K562 (cell line): ENCODE measurements at regions not wholly inside any gene's neighbourhood (a gene's known extent, or its start where the extent isn't known, plus 50 kb on each side); places are given as distances from the start of the nearest gene placed in this dataset.

Experiments used
- ATAC-seq: fragments of 200-7000 bp; cut with Tn5 transposase; 3 replicates; pipeline ENCODE4 v1.9.1; 2020; ENCODE audit warnings: moderate library complexity
- BruUV-seq: library from RNA; stranded (reverse); fragments of 400-500 nt; replicated peaks from 2 replicates; lab custom pipeline; 2021; lab: Mats Ljungman, UMichigan
- CTCF ChIA-PET: fragments of 300-600 bp; formaldehyde crosslinking; extraction: SDS; loops from one replicate; lab custom pipeline; 2021; ENCODE audit warnings: low intra/inter-chr PET ratio; lab: Yijun Ruan, JAX
- POLR2A ChIA-PET: fragments of 300-600, 350-650 bp; sonication (Branson Sonifier 250); formaldehyde crosslinking; extraction: SDS; loops from one replicate; lab custom pipeline; 2021; ENCODE audit warnings: antibody characterized with exemption, inconsistent platforms; lab: Yijun Ruan, JAX
- DNase-seq, 4 experiments: peaks; one replicate each; pipeline versions ENCODE4 v3.0.0 to v3.0.0-alpha.2; 2011 to 2018; ENCODE audit warnings: low spot score in 3 of 4, mixed read lengths in 3 of 4; ENCODE audit errors: extremely low read depth in 1 of 4
- FAIRE-seq: peaks from 2 replicates; lab custom pipeline; 2011; peaks lifted over from hg19 to GRCh38; lab: Jason Lieb, UNC
- H2AFZ ChIP-seq: 2 replicates; pipeline ENCODE4 v1.6.0; 2011; ENCODE audit warnings: low read depth, low read length, control low read depth, inconsistent platforms
- H3K27ac ChIP-seq: fragments of 200-600 bp; 3 replicates; pipeline ENCODE4 v1.8.0; 2011; ENCODE audit warnings: low read depth, mild to moderate bottlenecking, control low read depth, inconsistent platforms, low read length, moderate library complexity, mixed read lengths; ENCODE audit errors: extremely low read depth
- H3K27me3 ChIP-seq, 2 experiments: fragments of 300-600 bp in 1 of 2; 2 replicates in 1 of 2; 3 replicates in 1 of 2; pipeline versions ENCODE4 v1.6.0 to v1.8.0; 2011; ENCODE audit warnings: inconsistent platforms in 2 of 2, low read length in 2 of 2, mild to moderate bottlenecking in 1 of 2, mixed read lengths in 1 of 2, moderate library complexity in 1 of 2; ENCODE audit not compliant: control insufficient read depth in 2 of 2, insufficient read depth in 2 of 2
- H3K36me3 ChIP-seq: fragments of 300-600 bp; 3 replicates; pipeline ENCODE4 v1.8.0; 2011; ENCODE audit warnings: mild to moderate bottlenecking, low read length, inconsistent platforms; ENCODE audit not compliant: control insufficient read depth, insufficient read depth
- H3K4me1 ChIP-seq, 2 experiments: fragments of 200-600 bp in 1 of 2; replicated peaks in 1 of 2; 2 replicates in 1 of 2; 3 replicates in 1 of 2; pipeline versions ENCODE4 v1.5.1 to v1.8.0; 2011; ENCODE audit warnings: inconsistent platforms in 2 of 2, low read length in 2 of 2, mild to moderate bottlenecking in 1 of 2, mixed read lengths in 1 of 2, moderate library complexity in 1 of 2; ENCODE audit not compliant: control insufficient read depth in 2 of 2, insufficient read depth in 2 of 2
- H3K4me2 ChIP-seq: 2 replicates; pipeline ENCODE4 v1.6.1; 2011; ENCODE audit warnings: low read length, control low read depth, inconsistent platforms, mixed read lengths; ENCODE audit not compliant: insufficient read depth
- H3K4me3 ChIP-seq: fragments of 200-600 bp; sonication (generic), shearing (Covaris generic); 2 replicates; pipeline ENCODE4 v1.5.1; 2016; ENCODE audit warnings: control low read depth, inconsistent platforms
- H3K79me2 ChIP-seq: fragments of 200-600 bp; 3 replicates; pipeline ENCODE4 v1.8.0; 2011; ENCODE audit warnings: low read length, inconsistent platforms; ENCODE audit not compliant: control insufficient read depth, insufficient read depth
- H3K9ac ChIP-seq, 2 experiments: 2 replicates each; pipeline versions ENCODE4 v1.6.0 to v1.6.1; 2011; ENCODE audit warnings: low read depth in 2 of 2, low read length in 2 of 2, control low read depth in 1 of 2, inconsistent platforms in 1 of 2, mild to moderate bottlenecking in 1 of 2, mixed read lengths in 1 of 2; ENCODE audit not compliant: insufficient read depth in 1 of 2
- H3K9me1 ChIP-seq: one replicate; pipeline ENCODE4 v1.6.0; 2011; ENCODE audit warnings: inconsistent platforms, mild to moderate bottlenecking, low read length, moderate library complexity; ENCODE audit not compliant: control insufficient read depth, insufficient read depth
- H3K9me3 ChIP-seq: replicated peaks from 2 replicates; pipeline ENCODE4 v1.5.1; 2011; ENCODE audit warnings: low read depth, low read length, inconsistent platforms; ENCODE audit not compliant: control insufficient read depth, insufficient read depth
- H4K20me1 ChIP-seq: replicated peaks from 2 replicates; pipeline ENCODE4 v1.6.1; 2011; ENCODE audit warnings: low read length, inconsistent platforms, mixed read lengths; ENCODE audit not compliant: control insufficient read depth, insufficient read depth
- CSDE1 ChIP-seq, 2 experiments: fragments of 450-650 bp; IDR thresholded peaks; 2 replicates each; pipeline ENCODE4 v1.6.1; 2016; ENCODE audit warnings: mild to moderate bottlenecking in 1 of 2
- ILK ChIP-seq: fragments of 450-650 bp; IDR thresholded peaks from 2 replicates; pipeline ENCODE4 v1.6.1; 2016; ENCODE audit warnings: missing genetic modification characterization, low read depth, mild to moderate bottlenecking, missing compliant biosample characterization, moderate library complexity, borderline replicate concordance
- NEUROD1 ChIP-seq: fragments of 150-350 bp; IDR thresholded peaks from 2 replicates; pipeline ENCODE4 v1.6.1; 2014; ENCODE audit warnings: borderline replicate concordance, low read length, low read depth; ENCODE audit not compliant: partially characterized antibody
- NFIC ChIP-seq: fragments of 450-650 bp; IDR thresholded peaks from 2 replicates; pipeline ENCODE4 v1.6.1; 2017; ENCODE audit warnings: mild to moderate bottlenecking, inconsistent platforms
- PHTF2 ChIP-seq: fragments of 250-450 bp; sonication (Bioruptor Pico); IDR thresholded peaks from 2 replicates; pipeline ENCODE4 v1.5.0; 2021; ENCODE audit warnings: mild to moderate bottlenecking
- POLR3G ChIP-seq: IDR thresholded peaks from 2 replicates; pipeline ENCODE4 v1.6.1; 2011; ENCODE audit not compliant: insufficient read length, insufficient replicate concordance; ENCODE audit errors: extremely low read depth
- RBM25 ChIP-seq: fragments of 200-400 bp; formaldehyde crosslinking; IDR thresholded peaks from 2 replicates; pipeline ENCODE4 v1.6.1; 2018; ENCODE audit warnings: low read length, low read depth, moderate library complexity; ENCODE audit not compliant: severe bottlenecking
- SNAPC5 ChIP-seq: fragments of 250-450 bp; sonication (Bioruptor Pico); IDR thresholded peaks from 2 replicates; pipeline ENCODE4 v1.8.0; 2021; ENCODE audit warnings: moderate library complexity, mild to moderate bottlenecking, inconsistent platforms
- U2AF1 ChIP-seq: fragments of 200-400 bp; formaldehyde crosslinking; optimal IDR thresholded peaks from 2 replicates; pipeline ENCODE3; 2017; ENCODE audit warnings: mild to moderate bottlenecking, low read depth, low read length, moderate library complexity
- ZNF780A ChIP-seq: fragments of 250-450 bp; sonication (Bioruptor Pico); IDR thresholded peaks from 2 replicates; pipeline ENCODE4 v1.5.0; 2021; ENCODE audit warnings: mild to moderate bottlenecking
- WGBS: fragments of 100-300 bp; shearing (Covaris generic); methylation state at CpG from one replicate; pipeline ENCODE4 v1.1.6; 2016; ENCODE audit warnings: low coverage, mixed read lengths; ENCODE audit not compliant: insufficient coverage; ENCODE audit errors: missing lambda C conversion rate; 5-methylcytosine and 5-hydroxymethylcytosine counted together
- in situ Hi-C: fragments of 300-500 bp; cut with MboI; formaldehyde crosslinking; loops from 4 replicates; pipeline ENCODE4 v1.15.0; 2018; ENCODE audit warnings: inconsistent platforms, mixed read lengths
- intact Hi-C: fragments of 100-400 bp; cut with micrococcal nuclease; formaldehyde crosslinking; loops from 2 replicates; pipeline ENCODE4 v1.14.2; 2022
- TF ChIP-seq, protein P1 (sequence below): fragments of 450-650 bp; formaldehyde crosslinking; IDR thresholded peaks from 2 replicates; pipeline ENCODE4 v1.4.0; 2020; ENCODE audit warnings: mild to moderate bottlenecking, moderate library complexity

GRCh38 chr3:146692254-146692653 is 87.1 kb upstream of the PLSCR5 start (continued):
- TF ChIP-seq, protein P1, sequence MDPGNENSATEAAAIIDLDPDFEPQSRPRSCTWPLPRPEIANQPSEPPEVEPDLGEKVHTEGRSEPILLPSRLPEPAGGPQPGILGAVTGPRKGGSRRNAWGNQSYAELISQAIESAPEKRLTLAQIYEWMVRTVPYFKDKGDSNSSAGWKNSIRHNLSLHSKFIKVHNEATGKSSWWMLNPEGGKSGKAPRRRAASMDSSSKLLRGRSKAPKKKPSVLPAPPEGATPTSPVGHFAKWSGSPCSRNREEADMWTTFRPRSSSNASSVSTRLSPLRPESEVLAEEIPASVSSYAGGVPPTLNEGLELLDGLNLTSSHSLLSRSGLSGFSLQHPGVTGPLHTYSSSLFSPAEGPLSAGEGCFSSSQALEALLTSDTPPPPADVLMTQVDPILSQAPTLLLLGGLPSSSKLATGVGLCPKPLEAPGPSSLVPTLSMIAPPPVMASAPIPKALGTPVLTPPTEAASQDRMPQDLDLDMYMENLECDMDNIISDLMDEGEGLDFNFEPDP (CRISPR knock-in tag): no peak
- no peak for TF ChIP-seq RBM25

DNA sequence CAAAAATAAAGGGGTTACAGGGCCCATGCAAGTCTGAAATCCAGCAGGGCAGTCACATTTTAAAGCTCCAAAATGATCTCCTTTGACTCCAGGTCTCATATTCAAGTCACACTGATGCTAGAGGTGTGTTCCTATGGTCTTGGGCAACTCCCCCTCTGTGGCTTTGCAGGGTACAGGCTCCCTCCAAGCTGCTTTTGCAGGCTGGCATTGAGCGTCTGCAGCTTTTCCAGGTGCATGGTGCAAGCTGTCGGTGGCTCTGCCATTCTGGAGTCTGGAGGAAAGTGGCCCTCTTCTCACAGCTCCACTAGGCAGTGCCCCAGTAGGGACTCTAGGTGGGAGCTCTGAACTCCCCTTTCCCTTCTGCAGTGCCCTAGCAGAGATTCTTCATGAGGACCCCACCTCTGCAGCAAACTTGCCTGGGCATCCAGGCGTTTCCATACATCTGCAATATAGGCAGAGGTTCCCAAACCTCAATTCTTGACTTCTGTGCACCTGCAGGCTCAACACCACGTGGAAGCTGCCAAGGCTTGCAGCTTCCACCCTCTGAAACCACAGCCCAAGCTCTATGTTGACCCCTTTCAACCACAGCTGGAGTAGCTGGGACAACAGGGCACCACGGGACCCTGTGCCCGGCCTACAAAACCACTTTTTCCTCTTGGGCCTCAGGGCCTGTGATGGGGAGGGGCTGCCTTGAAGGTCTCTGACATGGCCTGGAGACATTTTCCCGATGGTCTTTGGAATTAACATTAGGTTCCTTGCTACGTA is 80.1 kb upstream of the PLSCR5 start:
- no peak for FAIRE-seq
- in situ Hi-C loops (no loop called here), intact Hi-C loops (no loop called here)
- BruUV-seq: no TSS peak
- Histone ChIP-seq H3K79me2 (no peaks in the 10 kb centered on the region), H3K4me3 (no peak overlapping the region), H3K36me3 (no peaks in the 10 kb centered on the region), H4K20me1 (no peaks in the 10 kb centered on the region), H3K9ac (no peak overlapping the region), H3K9me1 (no peaks in the 10 kb centered on the region), H3K27me3 (no peaks in the 10 kb centered on the region), H2AFZ (no peak overlapping the region), H3K4me1 (no peaks in the 10 kb centered on the region), H3K9me3 (no peaks in the 10 kb centered on the region), H3K27ac (no peak overlapping the region), H3K4me2 (no peak overlapping the region)
- TF ChIP-seq PHTF2 (CRISPR knock-in tag): no peak
- no peak for TF ChIP-seq NEUROD1
- TF ChIP-seq SNAPC5 (CRISPR knock-in tag): no peak
- no peak for TF ChIP-seq POLR3G
- TF ChIP-seq CSDE1 (IDR thresholded peaks at IDR 0.05): no peak
- no peak for TF ChIP-seq U2AF1
- TF ChIP-seq ZNF780A (CRISPR knock-in tag): no peak
- TF ChIP-seq ILK (tag): no peak
- no peak for TF ChIP-seq NFIC
- ATAC-seq: no peak
- whole genome bisulfite sequencing: 3% methylated on average over 8 of the region's 8 CpGs
- POLR2A ChIA-PET: no interaction called here
- CTCF ChIA-PET: no interaction called here
- no peak for DNase-seq
